SKM-1 treated with dmso at 0.1 percent for 144 hours (cell line): ENCODE measurements at regions not wholly inside any gene's neighbourhood (a gene's known extent, or its start where the extent isn't known, plus 50 kb on each side); places are given as distances from the start of the nearest gene placed in this dataset.
"Not testable (repeated sequence)": the region's sequence is repeated elsewhere in the genome, so short reads cannot be mapped to it uniquely, and the experiment has no call there.

Experiments used
- DNase-seq: peaks from one replicate; lab custom pipeline; 2025; ENCODE audit not compliant: unreplicated experiment; lab: John Stamatoyannopoulos, UW

- peak; percentile 77 for DNase-seq
These were observed 146.1 kb upstream of the ZEB2 start for GRCh38 chr2:144666032-144666431.

GRCh38 chr2:144663207-144663606 is 143.3 kb upstream of the ZEB2 start:
- DNase-seq = peak; percentile 69

- DNase-seq = peak; percentile 81
These were observed 140.8 kb upstream of the ZEB2 start for GRCh38 chr2:144660518-144661316.

- no peak for DNase-seq
These were observed 139.9 kb upstream of the ZEB2 start for GRCh38 chr2:144659731-144660275.

GRCh38 chr2:144654523-144654922 is 134.6 kb upstream of the ZEB2 start:
- no peak for DNase-seq

- DNase-seq = no peak
These were observed 131.0 kb upstream of the ZEB2 start for GRCh38 chr2:144650907-144651306.

- DNase-seq = no peak
These were observed 129.0 kb upstream of the ZEB2 start for GRCh38 chr2:144648837-144649465.

GRCh38 chr2:144645083-144645778 is 125.3 kb upstream of the ZEB2 start:
- DNase-seq = peak; percentile 65

GRCh38 chr2:144644549-144644948 is 124.6 kb upstream of the ZEB2 start:
- no peak for DNase-seq

GRCh38 chr2:144643537-144644336 is 123.8 kb upstream of the ZEB2 start:
- DNase-seq = no peak

GRCh38 chr2:144642856-144643255 is 122.9 kb upstream of the ZEB2 start:
- DNase-seq = no peak

GRCh38 chr2:144642131-144642530 is 122.2 kb upstream of the ZEB2 start:
- DNase-seq = no peak

GRCh38 chr2:144638250-144638649 is 118.3 kb upstream of the ZEB2 start:
- DNase-seq = not testable (repeated sequence)

GRCh38 chr2:144636860-144637259 is 116.9 kb upstream of the ZEB2 start:
- not testable (repeated sequence) for DNase-seq

GRCh38 chr2:144632809-144633208 is 112.9 kb upstream of the ZEB2 start:
- DNase-seq = no peak

GRCh38 chr2:144631636-144632035 is 111.7 kb upstream of the ZEB2 start:
- DNase-seq = no peak

GRCh38 chr2:144630459-144631215 is 110.7 kb upstream of the ZEB2 start:
- no peak for DNase-seq

- no peak for DNase-seq
These were observed 110.0 kb upstream of the ZEB2 start for GRCh38 chr2:144629935-144630334.

GRCh38 chr2:144628566-144628965 is 108.6 kb upstream of the ZEB2 start:
- DNase-seq = no peak

- DNase-seq = no peak
These were observed 105.7 kb upstream of the ZEB2 start for GRCh38 chr2:144625626-144626025.
